GM20431 (cell line): ENCODE measurements at regions not wholly inside any gene's neighbourhood (a gene's known extent, or its start where the extent isn't known, plus 50 kb on each side); places are given as distances from the start of the nearest gene placed in this dataset.

Source experiments
- in situ Hi-C: fragments of 300-500 bp; cut with MseI, MboI; formaldehyde crosslinking; loops from one replicate; pipeline ENCODE4 v1.15.0; 2020; ENCODE audit warnings: low sequenced_read_pairs; ENCODE audit not compliant: unreplicated experiment

- in situ Hi-C loops, result loop anchor here (25.0 kb wide), 1 partner anchor 104 kb away; no protein-coding TSS in a partner anchor
Measured at GRCh38 chr7:46391231-46392201, 470.4 kb upstream of the IGFBP3 start.

- in situ Hi-C loops, result loop anchor here (25.0 kb wide), 1 partner anchor 103 kb away; no protein-coding TSS in a partner anchor
Measured at GRCh38 chr7:46390042-46390441, 469.0 kb upstream of the IGFBP3 start.

GRCh38 chr7:46389146-46389545, 468.1 kb upstream of the IGFBP3 start:
- in situ Hi-C loops, result loop anchor here (25.0 kb wide), 1 partner anchor 102 kb away; no protein-coding TSS in a partner anchor

- in situ Hi-C loops, result loop anchor here (25.0 kb wide), 1 partner anchor 100 kb away; no protein-coding TSS in a partner anchor
Measured at GRCh38 chr7:46387646-46388045, 466.6 kb upstream of the IGFBP3 start.

GRCh38 chr7:46386428-46387399, 465.6 kb upstream of the IGFBP3 start:
- in situ Hi-C loops, result loop anchor here (25.0 kb wide), 1 partner anchor 99 kb away; no protein-coding TSS in a partner anchor

GRCh38 chr7:46385662-46386309, 464.7 kb upstream of the IGFBP3 start:
- in situ Hi-C loops, result loop anchor here (25.0 kb wide), 1 partner anchor 98 kb away; no protein-coding TSS in a partner anchor

GRCh38 chr7:46383605-46384004, 462.5 kb upstream of the IGFBP3 start:
- in situ Hi-C loops, result loop anchor here (25.0 kb wide), 1 partner anchor 96 kb away; no protein-coding TSS in a partner anchor

- in situ Hi-C loops, result loop anchor here (25.0 kb wide), 2 partner anchors 158 to 817 kb away; no protein-coding TSS in a partner anchor
Measured at GRCh38 chr7:46369933-46370654, 449.0 kb upstream of the IGFBP3 start.

- in situ Hi-C loops, result loop anchor here (25.0 kb wide), 2 partner anchors 157 to 818 kb away; no protein-coding TSS in a partner anchor
Measured at GRCh38 chr7:46368871-46369270, 447.8 kb upstream of the IGFBP3 start.

GRCh38 chr7:46366526-46366925, 445.5 kb upstream of the IGFBP3 start:
- in situ Hi-C loops, result loop anchor here (25.0 kb wide), 2 partner anchors 154 to 821 kb away; no protein-coding TSS in a partner anchor

GRCh38 chr7:46363688-46364087, 442.6 kb upstream of the IGFBP3 start:
- in situ Hi-C loops, result loop anchor here (25.0 kb wide), 2 partner anchors 151 to 824 kb away; no protein-coding TSS in a partner anchor

- in situ Hi-C loops, result loop anchor here (25.0 kb wide), 2 partner anchors 149 to 826 kb away; no protein-coding TSS in a partner anchor
Measured at GRCh38 chr7:46360811-46361210, 439.7 kb upstream of the IGFBP3 start.

- in situ Hi-C loops, result loop anchor here (25.0 kb wide), 2 partner anchors 148 to 827 kb away; no protein-coding TSS in a partner anchor
Measured at GRCh38 chr7:46360296-46360695, 439.2 kb upstream of the IGFBP3 start.

- in situ Hi-C loops, result loop anchor here (10.0 to 25.0 kb wide), 3 partner anchors 146 to 829 kb away; no protein-coding TSS in a partner anchor
Measured at GRCh38 chr7:46357851-46358250, 436.8 kb upstream of the IGFBP3 start.

GRCh38 chr7:46357290-46357689, 436.2 kb upstream of the IGFBP3 start:
- in situ Hi-C loops, result loop anchor here (10.0 to 25.0 kb wide), 3 partner anchors 145 to 830 kb away; no protein-coding TSS in a partner anchor

- in situ Hi-C loops, result loop anchor here (10.0 to 25.0 kb wide), 3 partner anchors 144 to 831 kb away; no protein-coding TSS in a partner anchor
Measured at GRCh38 chr7:46356371-46356770, 435.3 kb upstream of the IGFBP3 start.

- in situ Hi-C loops, result loop anchor here (10.0 to 25.0 kb wide), 3 partner anchors 143 to 832 kb away; no protein-coding TSS in a partner anchor
Measured at GRCh38 chr7:46355331-46355730, 434.3 kb upstream of the IGFBP3 start.
